IMR-90 (cell line): ENCODE measurements at regions not wholly inside any gene's neighbourhood (a gene's known extent, or its start where the extent isn't known, plus 50 kb on each side); places are given as distances from the start of the nearest gene placed in this dataset.

Experiments
- CTCF ChIP-seq: conservative IDR thresholded peaks from 2 replicates; pipeline ENCODE4 v1.5.1; 2012; ENCODE audit warnings: mild to moderate bottlenecking, low read depth, low read length, improper control_type of control experiment
- MAZ ChIP-seq: IDR thresholded peaks from 2 replicates; pipeline ENCODE4 v1.6.1; 2012; ENCODE audit warnings: low read depth, mild to moderate bottlenecking, low read length, improper control_type of control experiment, moderate library complexity, borderline replicate concordance
- POLR2A ChIP-seq: IDR thresholded peaks from 2 replicates; pipeline ENCODE4 v1.6.1; 2012; ENCODE audit warnings: mild to moderate bottlenecking, low read depth, low read length
- TF ChIP-seq, protein P1 (sequence below): fragments of 150-350 bp; IDR thresholded peaks from 2 replicates; pipeline ENCODE4 v1.6.1; 2017; ENCODE audit warnings: mild to moderate bottlenecking, antibody characterized with exemption, low read length, low read depth
- TF ChIP-seq, protein P2 (sequence below): fragments of 150-350 bp; IDR thresholded peaks from 2 replicates; pipeline ENCODE4 v1.6.1; 2016; ENCODE audit warnings: low read depth, mild to moderate bottlenecking, low read length, moderate library complexity, borderline replicate concordance

GRCh38 chr5:39515881-39516280 is 91.1 kb upstream of the DAB2 start:
- TF ChIP-seq CTCF: no peak
- TF ChIP-seq, protein P1, sequence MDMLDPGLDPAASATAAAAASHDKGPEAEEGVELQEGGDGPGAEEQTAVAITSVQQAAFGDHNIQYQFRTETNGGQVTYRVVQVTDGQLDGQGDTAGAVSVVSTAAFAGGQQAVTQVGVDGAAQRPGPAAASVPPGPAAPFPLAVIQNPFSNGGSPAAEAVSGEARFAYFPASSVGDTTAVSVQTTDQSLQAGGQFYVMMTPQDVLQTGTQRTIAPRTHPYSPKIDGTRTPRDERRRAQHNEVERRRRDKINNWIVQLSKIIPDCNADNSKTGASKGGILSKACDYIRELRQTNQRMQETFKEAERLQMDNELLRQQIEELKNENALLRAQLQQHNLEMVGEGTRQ: no peak
- no peak for TF ChIP-seq POLR2A
- TF ChIP-seq MAZ: no peak
- TF ChIP-seq, protein P2, sequence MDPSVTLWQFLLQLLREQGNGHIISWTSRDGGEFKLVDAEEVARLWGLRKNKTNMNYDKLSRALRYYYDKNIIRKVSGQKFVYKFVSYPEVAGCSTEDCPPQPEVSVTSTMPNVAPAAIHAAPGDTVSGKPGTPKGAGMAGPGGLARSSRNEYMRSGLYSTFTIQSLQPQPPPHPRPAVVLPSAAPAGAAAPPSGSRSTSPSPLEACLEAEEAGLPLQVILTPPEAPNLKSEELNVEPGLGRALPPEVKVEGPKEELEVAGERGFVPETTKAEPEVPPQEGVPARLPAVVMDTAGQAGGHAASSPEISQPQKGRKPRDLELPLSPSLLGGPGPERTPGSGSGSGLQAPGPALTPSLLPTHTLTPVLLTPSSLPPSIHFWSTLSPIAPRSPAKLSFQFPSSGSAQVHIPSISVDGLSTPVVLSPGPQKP: no peak
